H1 (cell line): ENCODE measurements at regions not wholly inside any gene's neighbourhood (a gene's known extent, or its start where the extent isn't known, plus 50 kb on each side); places are given as distances from the start of the nearest gene placed in this dataset.

Source experiments
- ASH2L ChIP-seq: fragments of 200-600, 300-600 bp; sonication (generic); IDR thresholded peaks from one replicate; pipeline ENCODE4 v1.7.1; 2017; ENCODE audit warnings: low read length
- BCL11A ChIP-seq, 2 experiments: IDR thresholded peaks; one replicate each; pipeline ENCODE4 v1.6.1; 2011; ENCODE audit warnings: low read depth in 2 of 2, low read length in 2 of 2, mild to moderate bottlenecking in 2 of 2
- CEBPB ChIP-seq: IDR thresholded peaks from 2 replicates; pipeline ENCODE4 v1.6.1; 2012; ENCODE audit warnings: low read depth, low read length
- CHD1 ChIP-seq: IDR thresholded peaks from 2 replicates; pipeline ENCODE4 v1.6.1; 2012; ENCODE audit warnings: low read depth, low read length, improper control_type of control experiment
- CHD2 ChIP-seq: IDR thresholded peaks from 2 replicates; pipeline ENCODE4 v1.6.1; 2012; ENCODE audit warnings: low read length, improper control_type of control experiment
- CREB1 ChIP-seq: IDR thresholded peaks from 2 replicates; pipeline ENCODE4 v1.6.1; 2012; ENCODE audit warnings: inconsistent platforms
- CTCF ChIP-seq, 3 experiments: IDR thresholded peaks; 1 replicate in 2 of 3; 2 replicates in 1 of 3; pipeline versions ENCODE4 v1.5.1 to v1.6.1; 2011; ENCODE audit warnings: low read length in 3 of 3, mild to moderate bottlenecking in 3 of 3, inconsistent platforms in 2 of 3, low read depth in 1 of 3, moderate library complexity in 1 of 3; ENCODE audit not compliant: insufficient read depth in 1 of 3; ENCODE audit errors: control extremely low read depth in 1 of 3
- E2F6 ChIP-seq: IDR thresholded peaks from 2 replicates; pipeline ENCODE4 v1.6.1; 2012; ENCODE audit warnings: inconsistent platforms
- EGR1 ChIP-seq: IDR thresholded peaks from 2 replicates; pipeline ENCODE4 v1.6.1; 2011; ENCODE audit warnings: low read depth, low read length, borderline replicate concordance
- EP300 ChIP-seq, 2 experiments: IDR thresholded peaks; 1 replicate in 1 of 2; 2 replicates in 1 of 2; pipeline ENCODE4 v1.6.1; 2011 to 2012; ENCODE audit warnings: low read depth in 2 of 2, low read length in 2 of 2, mild to moderate bottlenecking in 2 of 2, borderline replicate concordance in 1 of 2, inconsistent platforms in 1 of 2, moderate library complexity in 1 of 2
- HDAC2 ChIP-seq, 2 experiments: fragments of 300-600 bp in 1 of 2; sonication (generic) in 1 of 2; IDR thresholded peaks; 2 replicates each; pipeline ENCODE4 v1.6.1; 2011 to 2012; ENCODE audit warnings: low read depth in 2 of 2, low read length in 2 of 2, mild to moderate bottlenecking in 2 of 2, moderate library complexity in 2 of 2, borderline replicate concordance in 1 of 2, inconsistent platforms in 1 of 2
- JUND ChIP-seq: IDR thresholded peaks from 2 replicates; pipeline ENCODE4 v1.6.1; 2011; ENCODE audit warnings: mild to moderate bottlenecking, improper control_type of control experiment, low read length
- KDM1A ChIP-seq: fragments of 200-600, 300-600 bp; sonication (generic); IDR thresholded peaks from 2 replicates; pipeline ENCODE4 v1.7.1; 2016; ENCODE audit warnings: mild to moderate bottlenecking, low read length, borderline replicate concordance
- MAFK ChIP-seq: IDR thresholded peaks from 2 replicates; pipeline ENCODE4 v1.6.1; 2012; ENCODE audit warnings: low read depth, mild to moderate bottlenecking, improper control_type of control experiment, low read length
- MAX ChIP-seq: IDR thresholded peaks from 2 replicates; pipeline ENCODE4 v1.6.1; 2012; ENCODE audit warnings: inconsistent platforms
- PHF8 ChIP-seq: fragments of 200-600 bp; sonication (generic); conservative IDR thresholded peaks from 2 replicates; pipeline ENCODE4 v1.7.1; 2012; ENCODE audit warnings: low read depth, mild to moderate bottlenecking, inconsistent platforms, low read length, moderate library complexity
- POLR2A ChIP-seq, 2 experiments: IDR thresholded peaks; 1 replicate in 1 of 2; 2 replicates in 1 of 2; pipeline ENCODE4 v1.6.1; 2011; ENCODE audit warnings: low read depth in 2 of 2, low read length in 2 of 2, mild to moderate bottlenecking in 2 of 2; ENCODE audit errors: control extremely low read depth in 1 of 2
- POU5F1 ChIP-seq: IDR thresholded peaks from 2 replicates; pipeline ENCODE4 v1.6.1; 2011; ENCODE audit warnings: low read depth, mild to moderate bottlenecking, low read length, moderate library complexity
- SIN3A ChIP-seq, 2 experiments: IDR thresholded peaks in 1 of 2; conservative IDR thresholded peaks in 1 of 2; 2 replicates each; pipeline ENCODE4 v1.6.1; 2011 to 2012; ENCODE audit warnings: low read length in 2 of 2, improper control_type of control experiment in 1 of 2, low read depth in 1 of 2, mild to moderate bottlenecking in 1 of 2
- SUZ12 ChIP-seq: fragments of 200-600 bp; sonication (generic); IDR thresholded peaks from 2 replicates; pipeline ENCODE4 v1.6.1; 2012; ENCODE audit warnings: mild to moderate bottlenecking, inconsistent platforms, low read length, moderate library complexity, mixed read lengths
- TAF7 ChIP-seq: optimal IDR thresholded peaks from 2 replicates; pipeline ENCODE3; 2011; ENCODE audit warnings: low read depth, mild to moderate bottlenecking, inconsistent platforms, low read length, moderate library complexity, borderline replicate concordance
- YY1 ChIP-seq: IDR thresholded peaks from 2 replicates; pipeline ENCODE4 v1.6.1; 2011; ENCODE audit warnings: low read depth, mild to moderate bottlenecking, low read length
- ZNF274 ChIP-seq: IDR thresholded peaks from 2 replicates; pipeline ENCODE4 v1.7.0; 2012; ENCODE audit warnings: low read length, borderline replicate concordance; ENCODE audit errors: extremely low read depth

GRCh38 chr7:142357953-142358520, 100.2 kb upstream of the PRSS58 start (continued):
- no peak for TF ChIP-seq ASH2L
- no peak for TF ChIP-seq YY1
- TF ChIP-seq SUZ12: no peak
- TF ChIP-seq JUND: no peak
- no peak for TF ChIP-seq MAX
- no peak for TF ChIP-seq PHF8
- TF ChIP-seq POLR2A (IDR thresholded peaks at IDR 0.05; ENCODE audit: control extremely low read depth in 1 of 2, low read depth in 2 of 2, low read length in 2 of 2): no peak
- TF ChIP-seq CEBPB: peak; percentile 55
- peak; percentile 46 for TF ChIP-seq TAF7
- TF ChIP-seq CTCF (IDR thresholded peaks at IDR 0.05; ENCODE audit: control extremely low read depth in 1 of 3, insufficient read depth in 1 of 3, low read depth in 1 of 3, low read length in 3 of 3): peak; percentile 32 to 86 (median 86)
- no peak for TF ChIP-seq SIN3A (conservative IDR thresholded peaks at IDR 0.05 in 1 of 2, IDR thresholded peaks at IDR 0.05 in 1 of 2; ENCODE audit: low read depth in 1 of 2, low read length in 2 of 2)
- no peak for TF ChIP-seq EGR1
- TF ChIP-seq HDAC2 (IDR thresholded peaks at IDR 0.05; ENCODE audit: borderline replicate concordance in 1 of 2, low read depth in 2 of 2, low read length in 2 of 2): no peak
- TF ChIP-seq KDM1A: no peak
- TF ChIP-seq CREB1: no peak; the same call in 1 of the 2 replicates
- no peak for TF ChIP-seq ZNF274
- TF ChIP-seq MAFK: no peak
- no peak for TF ChIP-seq CHD1
- TF ChIP-seq CHD2: no peak
- no peak for TF ChIP-seq E2F6
- no peak for TF ChIP-seq EP300 (IDR thresholded peaks at IDR 0.05; ENCODE audit: borderline replicate concordance in 1 of 2, low read depth in 2 of 2, low read length in 2 of 2)
- TF ChIP-seq BCL11A (IDR thresholded peaks at IDR 0.05; ENCODE audit: low read depth in 2 of 2, low read length in 2 of 2): no peak
- no peak for TF ChIP-seq POU5F1
